NB4 (cell line): ENCODE measurements at regions not wholly inside any gene's neighbourhood (a gene's known extent, or its start where the extent isn't known, plus 50 kb on each side); places are given as distances from the start of the nearest gene placed in this dataset.

Experiments
- POLR2A ChIP-seq: IDR thresholded peaks from 2 replicates; pipeline ENCODE4 v1.6.1; 2011; ENCODE audit warnings: mild to moderate bottlenecking; ENCODE audit not compliant: insufficient read length; ENCODE audit errors: extremely low read depth
- TF ChIP-seq, protein P1 (sequence below): IDR thresholded peaks from one replicate; pipeline ENCODE4 v1.5.1; 2012; ENCODE audit warnings: low read depth, low read length
- TF ChIP-seq, protein P2 (sequence below): IDR thresholded peaks from 2 replicates; pipeline ENCODE4 v1.6.1; 2011; ENCODE audit warnings: low read depth, low read length

DNA sequence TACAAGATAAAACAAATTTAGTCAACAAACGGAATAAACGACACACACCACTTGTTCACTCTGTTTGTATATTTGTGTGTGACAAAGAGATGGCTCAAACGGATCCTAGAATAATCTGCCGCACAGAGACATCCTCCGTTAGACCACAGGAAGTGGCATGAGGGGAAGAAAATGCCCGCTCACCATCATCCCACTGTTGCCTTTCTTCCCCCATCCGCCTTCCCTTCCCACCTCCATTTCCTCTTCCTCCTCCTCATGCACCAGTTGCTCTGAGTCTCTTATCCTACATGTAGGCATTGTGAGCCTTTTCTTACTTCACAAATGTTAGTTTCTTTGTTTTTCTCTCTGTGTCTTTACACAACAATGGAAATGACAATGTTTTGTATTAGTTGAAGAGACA is 228.5 kb upstream of the SMIM21 start:
- no peak for TF ChIP-seq POLR2A
- TF ChIP-seq, protein P1, sequence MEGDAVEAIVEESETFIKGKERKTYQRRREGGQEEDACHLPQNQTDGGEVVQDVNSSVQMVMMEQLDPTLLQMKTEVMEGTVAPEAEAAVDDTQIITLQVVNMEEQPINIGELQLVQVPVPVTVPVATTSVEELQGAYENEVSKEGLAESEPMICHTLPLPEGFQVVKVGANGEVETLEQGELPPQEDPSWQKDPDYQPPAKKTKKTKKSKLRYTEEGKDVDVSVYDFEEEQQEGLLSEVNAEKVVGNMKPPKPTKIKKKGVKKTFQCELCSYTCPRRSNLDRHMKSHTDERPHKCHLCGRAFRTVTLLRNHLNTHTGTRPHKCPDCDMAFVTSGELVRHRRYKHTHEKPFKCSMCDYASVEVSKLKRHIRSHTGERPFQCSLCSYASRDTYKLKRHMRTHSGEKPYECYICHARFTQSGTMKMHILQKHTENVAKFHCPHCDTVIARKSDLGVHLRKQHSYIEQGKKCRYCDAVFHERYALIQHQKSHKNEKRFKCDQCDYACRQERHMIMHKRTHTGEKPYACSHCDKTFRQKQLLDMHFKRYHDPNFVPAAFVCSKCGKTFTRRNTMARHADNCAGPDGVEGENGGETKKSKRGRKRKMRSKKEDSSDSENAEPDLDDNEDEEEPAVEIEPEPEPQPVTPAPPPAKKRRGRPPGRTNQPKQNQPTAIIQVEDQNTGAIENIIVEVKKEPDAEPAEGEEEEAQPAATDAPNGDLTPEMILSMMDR = no peak
- TF ChIP-seq, protein P2, sequence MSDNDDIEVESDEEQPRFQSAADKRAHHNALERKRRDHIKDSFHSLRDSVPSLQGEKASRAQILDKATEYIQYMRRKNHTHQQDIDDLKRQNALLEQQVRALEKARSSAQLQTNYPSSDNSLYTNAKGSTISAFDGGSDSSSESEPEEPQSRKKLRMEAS = no peak
